ENCODE measurements at regions not wholly inside any gene's neighbourhood (a gene's known extent, or its start where the extent isn't known, plus 50 kb on each side); places are given as distances from the start of the nearest gene placed in this dataset.

DNA sequence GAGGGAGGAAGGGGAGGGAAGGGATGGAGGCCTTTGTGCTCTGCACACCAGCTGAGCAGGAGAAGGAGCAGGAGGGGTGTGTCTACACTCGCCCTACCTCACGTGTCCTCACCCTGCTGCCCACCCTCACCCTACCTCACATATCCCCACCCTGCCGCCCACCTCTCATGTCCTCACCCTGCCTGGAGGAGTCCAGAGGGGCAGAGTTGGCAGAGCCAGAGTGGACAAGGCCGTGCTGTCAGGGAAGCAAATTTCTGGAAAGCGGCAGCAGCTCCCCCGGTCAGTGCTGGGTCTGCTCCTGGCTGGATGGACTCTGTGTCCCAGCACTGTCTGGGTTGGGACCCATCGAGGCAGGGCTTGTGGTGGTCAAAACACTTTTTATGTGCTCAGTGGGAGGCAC lies 799.6 kb downstream of the BRD1 start:
- Histone ChIP-seq H3K4me1 (ENCODE audit: insufficient read depth, low read length) (no peaks in the 10 kb centered on the region), H3K27ac (ENCODE audit: low read length) (no peak overlapping the region), H3K36me3 (ENCODE audit: insufficient read depth, low read depth, low read length) (no peaks in the 10 kb centered on the region), H3K9me3 (ENCODE audit: insufficient read depth, low read depth, low read length) (no peaks in the 10 kb centered on the region), H3K9ac (ENCODE audit: low read depth, low read length) (no peak overlapping the region), H3K27me3 (ENCODE audit: insufficient read depth, low read length) (no peaks in the 10 kb centered on the region), H3K4me3 (ENCODE audit: low read length) (no peak overlapping the region)

DNA sequence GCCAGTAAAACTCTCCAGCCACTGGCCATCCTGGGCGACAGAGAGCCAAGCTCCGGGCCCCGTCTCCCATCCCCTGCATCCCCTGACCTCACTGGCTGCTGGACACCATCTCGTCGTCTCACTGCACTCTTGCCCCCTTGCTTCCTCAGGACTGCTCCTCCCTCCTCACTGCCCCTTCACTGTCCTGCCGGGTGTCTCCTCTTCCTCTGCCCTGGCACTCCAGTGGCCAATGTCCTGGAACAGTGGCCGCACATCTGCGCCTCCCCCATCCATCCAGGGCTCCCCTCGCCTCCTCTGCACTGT lies 800.4 kb downstream of the BRD1 start:
- Histone ChIP-seq H3K36me3 (ENCODE audit: insufficient read depth, low read depth, low read length) (no peaks in the 10 kb centered on the region), H3K4me1 (ENCODE audit: insufficient read depth, low read length) (no peaks in the 10 kb centered on the region), H3K27ac (ENCODE audit: low read length) (no peak overlapping the region), H3K4me3 (ENCODE audit: low read length) (no peak overlapping the region), H3K9me3 (ENCODE audit: insufficient read depth, low read depth, low read length) (no peaks in the 10 kb centered on the region), H3K9ac (ENCODE audit: low read depth, low read length) (no peak overlapping the region), H3K27me3 (ENCODE audit: insufficient read depth, low read length) (no peaks in the 10 kb centered on the region)

DNA sequence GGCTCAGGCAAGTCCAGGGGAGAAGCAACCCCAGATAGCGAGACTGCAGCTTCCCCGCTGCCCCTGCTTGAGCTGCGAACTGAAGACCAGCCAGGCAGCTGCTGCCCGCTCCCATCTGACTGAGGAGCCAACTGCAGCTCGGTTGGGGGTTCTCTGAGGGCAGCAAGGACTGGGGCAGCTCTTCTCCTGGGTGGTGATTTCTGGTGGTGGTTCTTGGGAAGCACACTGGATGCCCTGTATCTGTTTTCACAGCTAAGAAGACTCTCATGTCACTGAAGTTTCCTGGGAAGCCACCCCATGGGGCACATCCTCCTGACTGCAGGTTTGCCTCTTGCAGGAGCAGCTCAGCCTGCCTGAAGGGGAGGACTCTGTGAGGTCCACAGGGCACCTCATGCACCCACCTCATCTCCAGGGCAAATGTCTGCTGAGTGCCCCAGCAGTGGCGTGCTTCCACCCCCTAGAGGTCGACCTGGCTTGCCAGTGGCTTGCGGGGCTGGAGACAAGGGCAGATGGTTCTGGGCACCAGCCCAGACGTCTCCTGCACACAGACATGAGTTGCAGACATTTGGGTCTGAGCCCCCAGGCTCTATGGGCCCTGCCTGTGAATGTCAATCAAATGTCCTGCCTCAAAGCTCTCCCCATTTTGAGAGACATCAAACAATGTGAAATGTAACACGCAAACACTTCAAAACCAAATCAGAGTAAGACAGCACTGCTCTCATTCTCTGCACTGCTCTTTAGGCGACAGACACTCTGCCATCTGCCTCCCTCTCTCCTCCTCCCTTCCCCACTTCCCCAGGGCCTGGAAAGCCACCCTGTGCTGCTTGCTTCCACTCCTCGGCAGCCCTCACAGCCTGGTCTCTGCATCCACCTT lies 800.9 kb downstream of the BRD1 start:
- Histone ChIP-seq H3K9ac (ENCODE audit: low read depth, low read length) (no peak overlapping the region), H3K27me3 (ENCODE audit: insufficient read depth, low read length) (no peaks in the 10 kb centered on the region), H3K4me3 (ENCODE audit: low read length) (no peak overlapping the region), H3K36me3 (ENCODE audit: insufficient read depth, low read depth, low read length) (no peaks in the 10 kb centered on the region), H3K27ac (ENCODE audit: low read length) (no peak overlapping the region), H3K4me1 (ENCODE audit: insufficient read depth, low read length) (no peaks in the 10 kb centered on the region), H3K9me3 (ENCODE audit: insufficient read depth, low read depth, low read length) (no peaks in the 10 kb centered on the region)

DNA sequence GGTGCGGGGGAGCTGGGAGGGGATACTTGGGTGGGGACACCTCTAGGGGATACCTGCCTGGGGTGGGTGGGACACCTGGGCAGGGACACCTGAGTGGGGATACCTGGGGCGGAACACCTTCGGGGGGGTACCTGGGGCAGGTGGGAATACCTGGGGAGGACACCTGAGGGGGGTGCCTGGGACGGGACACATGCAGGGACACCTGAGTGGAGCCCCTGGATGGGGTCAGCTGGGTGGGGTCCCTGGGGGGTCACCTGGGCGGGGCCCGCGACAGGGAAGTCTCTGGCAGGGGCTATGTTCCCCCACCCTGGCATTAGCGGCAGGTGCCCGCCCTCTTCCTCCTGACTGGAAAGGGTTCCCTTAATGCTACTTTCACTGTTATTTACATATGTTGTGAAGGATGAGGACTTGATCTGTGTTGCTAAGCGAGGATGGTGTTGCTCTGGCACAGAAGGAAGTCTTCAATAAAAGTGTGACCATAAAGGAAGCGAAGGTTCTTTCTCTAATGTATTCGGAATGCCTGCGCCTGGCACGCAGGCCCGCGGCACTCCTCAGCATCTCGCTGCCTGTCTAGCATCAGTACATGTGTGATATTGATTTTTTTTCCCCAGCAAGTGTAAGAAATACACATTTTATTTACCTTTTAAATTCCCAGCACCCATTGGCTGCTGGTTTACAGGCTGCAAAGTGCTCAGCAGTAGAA lies 801.7 kb downstream of the BRD1 start:
- H3K9ac ChIP-seq (ENCODE audit: low read depth, low read length), result no peak overlapping the region
- no peaks in the 10 kb centered on the region for H3K36me3 ChIP-seq (ENCODE audit: insufficient read depth, low read depth, low read length)
- no peak overlapping the region for H3K4me3 ChIP-seq (ENCODE audit: low read length)
- H3K27ac ChIP-seq (ENCODE audit: low read length), result no peak overlapping the region
- H3K4me1 ChIP-seq (ENCODE audit: insufficient read depth, low read length), result no peaks in the 10 kb centered on the region
- H3K9me3 ChIP-seq (ENCODE audit: insufficient read depth, low read depth, low read length), result no peaks in the 10 kb centered on the region
- H3K27me3 ChIP-seq (ENCODE audit: insufficient read depth, low read length), result no peaks in the 10 kb centered on the region

DNA sequence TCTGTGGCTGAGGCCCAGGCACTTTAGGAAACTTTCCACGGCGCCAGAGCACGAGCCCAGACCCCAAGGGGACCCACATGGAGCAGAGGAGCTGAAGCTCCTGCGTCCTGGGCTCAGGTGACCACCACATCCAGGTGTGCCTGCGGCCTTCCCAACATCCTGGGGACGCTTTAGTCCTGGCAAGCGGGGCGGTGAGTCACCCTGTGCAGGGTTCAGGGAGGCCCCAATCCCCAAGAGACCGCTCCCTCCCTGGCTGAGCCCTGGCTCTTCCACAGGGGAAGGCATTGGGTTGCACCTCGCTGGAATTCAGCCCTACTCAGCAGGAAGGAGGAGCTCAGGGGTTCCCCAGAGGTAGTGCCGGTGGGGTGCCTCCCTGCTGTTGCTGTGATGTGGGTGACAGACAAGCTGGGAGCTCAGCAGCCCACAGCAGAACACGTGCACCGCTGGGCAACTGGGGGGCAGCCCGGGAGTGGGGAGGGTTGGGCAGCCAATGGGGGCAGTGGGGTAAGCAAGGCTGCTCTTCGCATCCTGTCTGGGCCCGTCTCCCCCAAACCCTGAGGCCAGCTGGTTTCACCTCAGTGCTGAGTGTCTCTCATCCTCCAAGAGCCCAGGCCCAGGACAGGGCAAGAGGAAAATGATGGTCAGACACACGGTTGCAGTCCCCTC lies 802.8 kb downstream of the BRD1 start:
- H3K4me1 ChIP-seq (ENCODE audit: insufficient read depth, low read length), result no peaks in the 10 kb centered on the region
- no peak overlapping the region for H3K27ac ChIP-seq (ENCODE audit: low read length)
- H3K36me3 ChIP-seq (ENCODE audit: insufficient read depth, low read depth, low read length), result no peaks in the 10 kb centered on the region
- no peak overlapping the region for H3K9ac ChIP-seq (ENCODE audit: low read depth, low read length)
- H3K4me3 ChIP-seq (ENCODE audit: low read length), result no peak overlapping the region
- H3K9me3 ChIP-seq (ENCODE audit: insufficient read depth, low read depth, low read length), result no peaks in the 10 kb centered on the region
- no peaks in the 10 kb centered on the region for H3K27me3 ChIP-seq (ENCODE audit: insufficient read depth, low read length)

DNA sequence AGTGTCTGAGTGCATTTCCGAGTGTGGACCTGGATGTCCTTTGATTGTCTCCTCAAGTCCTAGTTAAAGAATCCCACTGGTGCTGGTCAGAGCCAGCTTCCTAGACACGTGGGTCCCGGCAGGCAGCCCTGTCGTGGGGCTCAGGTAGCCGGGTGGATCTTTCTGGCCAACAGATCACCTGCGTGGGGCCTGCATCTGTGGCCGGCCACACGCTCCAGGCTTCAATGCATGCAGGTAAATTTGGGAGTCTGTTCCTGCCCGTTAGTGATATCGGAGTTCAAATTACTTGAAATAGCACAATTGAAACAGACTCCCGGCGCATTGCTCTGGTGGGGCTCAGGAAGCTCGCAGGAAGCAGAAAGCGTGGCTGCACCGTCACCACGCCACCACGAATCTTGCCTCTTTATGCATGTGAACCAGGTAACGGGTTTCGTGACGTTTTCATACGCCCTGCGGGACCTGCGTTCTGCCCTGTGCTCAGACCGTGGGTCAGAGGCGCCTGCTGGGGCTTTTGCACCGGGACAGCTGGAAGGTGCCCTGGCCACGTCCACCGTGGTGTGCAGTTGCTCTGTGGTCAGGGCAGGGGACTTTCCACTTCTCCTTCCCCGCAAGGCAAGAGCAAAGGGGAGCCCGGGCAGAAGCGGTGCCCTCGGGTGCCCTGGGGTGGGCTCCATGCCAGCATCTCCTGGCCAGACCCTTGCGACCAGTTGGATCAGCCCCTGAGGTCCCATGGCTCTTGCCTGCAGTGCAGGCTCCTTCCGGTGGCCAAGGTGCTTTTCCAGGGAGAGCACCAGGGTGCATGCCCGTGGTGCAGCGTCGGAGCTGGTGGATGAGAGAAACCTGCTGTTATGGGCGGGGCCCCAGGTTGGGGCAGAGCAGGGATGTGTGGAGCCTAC lies 803.5 kb downstream of the BRD1 start:
- no peaks in the 10 kb centered on the region for H3K27me3 ChIP-seq (ENCODE audit: insufficient read depth, low read length)
- no peaks in the 10 kb centered on the region for H3K36me3 ChIP-seq (ENCODE audit: insufficient read depth, low read depth, low read length)
- H3K9me3 ChIP-seq (ENCODE audit: insufficient read depth, low read depth, low read length), result no peaks in the 10 kb centered on the region
- H3K27ac ChIP-seq (ENCODE audit: low read length), result no peak overlapping the region
- H3K9ac ChIP-seq (ENCODE audit: low read depth, low read length), result no peak overlapping the region
- H3K4me3 ChIP-seq (ENCODE audit: low read length), result no peak overlapping the region
- no peaks in the 10 kb centered on the region for H3K4me1 ChIP-seq (ENCODE audit: insufficient read depth, low read length)

DNA sequence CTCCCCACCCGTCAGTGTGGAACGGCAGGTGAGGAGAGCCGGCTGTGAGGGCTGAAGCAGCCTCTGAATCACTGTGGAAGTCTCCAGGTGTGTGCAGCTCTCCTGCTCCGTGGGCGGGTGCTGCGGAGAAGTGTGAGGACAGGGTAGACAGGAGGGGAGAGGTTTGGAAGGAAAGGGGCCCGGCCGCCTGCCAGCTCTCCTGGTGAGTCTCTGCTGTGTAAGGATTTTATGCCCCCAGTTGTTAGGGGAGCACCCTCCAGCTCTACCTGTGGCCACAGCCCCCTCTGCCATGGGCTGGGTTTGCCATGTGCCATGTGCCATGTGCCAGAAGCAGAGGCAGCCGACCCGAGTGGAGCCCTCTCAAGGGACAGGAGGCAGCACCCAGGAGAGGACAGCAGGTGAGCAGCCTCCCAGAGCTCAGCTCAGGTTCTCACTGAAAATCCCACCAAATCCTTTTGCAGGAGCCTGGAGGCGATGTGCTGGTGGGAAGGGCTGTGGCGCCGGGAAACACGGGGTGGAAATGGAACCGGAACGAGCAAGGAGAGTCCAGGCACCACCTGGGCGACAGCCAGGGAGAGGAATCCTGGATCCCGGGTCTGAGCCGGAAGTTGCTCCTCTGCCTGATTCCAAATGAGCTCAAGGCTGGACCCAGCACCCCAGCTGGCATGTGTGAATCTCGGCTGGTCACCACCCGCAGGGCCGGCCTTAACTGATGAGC lies 804.4 kb downstream of the BRD1 start:
- Histone ChIP-seq H3K9me3 (ENCODE audit: insufficient read depth, low read depth, low read length) (no peaks in the 10 kb centered on the region), H3K36me3 (ENCODE audit: insufficient read depth, low read depth, low read length) (no peaks in the 10 kb centered on the region), H3K27me3 (ENCODE audit: insufficient read depth, low read length) (no peaks in the 10 kb centered on the region), H3K4me3 (ENCODE audit: low read length) (no peak overlapping the region), H3K27ac (ENCODE audit: low read length) (no peak overlapping the region), H3K9ac (ENCODE audit: low read depth, low read length) (no peak overlapping the region), H3K4me1 (ENCODE audit: insufficient read depth, low read length) (no peaks in the 10 kb centered on the region)

DNA sequence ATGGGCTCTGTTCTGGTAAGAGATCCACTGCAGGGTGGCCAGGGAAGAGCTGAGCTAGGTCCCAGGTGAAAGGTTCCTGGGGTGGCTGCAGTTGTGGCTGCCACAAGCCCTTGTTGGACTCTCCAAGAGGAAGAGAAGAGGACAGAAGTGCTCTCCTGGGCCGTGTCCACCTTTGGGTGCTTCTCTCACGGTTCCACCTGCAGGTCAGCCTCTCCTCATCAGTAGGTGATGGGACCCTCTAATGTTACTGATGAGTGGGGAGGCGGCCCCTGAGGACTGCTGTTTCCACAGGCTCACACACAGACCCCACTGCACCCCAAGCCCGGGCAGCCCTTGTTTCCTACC lies 804.9 kb downstream of the BRD1 start:
- Histone ChIP-seq H3K9ac (ENCODE audit: low read depth, low read length) (no peak overlapping the region), H3K27me3 (ENCODE audit: insufficient read depth, low read length) (no peaks in the 10 kb centered on the region), H3K27ac (ENCODE audit: low read length) (no peak overlapping the region), H3K36me3 (ENCODE audit: insufficient read depth, low read depth, low read length) (no peaks in the 10 kb centered on the region), H3K4me3 (ENCODE audit: low read length) (no peak overlapping the region), H3K4me1 (ENCODE audit: insufficient read depth, low read length) (no peaks in the 10 kb centered on the region), H3K9me3 (ENCODE audit: insufficient read depth, low read depth, low read length) (no peaks in the 10 kb centered on the region)

DNA sequence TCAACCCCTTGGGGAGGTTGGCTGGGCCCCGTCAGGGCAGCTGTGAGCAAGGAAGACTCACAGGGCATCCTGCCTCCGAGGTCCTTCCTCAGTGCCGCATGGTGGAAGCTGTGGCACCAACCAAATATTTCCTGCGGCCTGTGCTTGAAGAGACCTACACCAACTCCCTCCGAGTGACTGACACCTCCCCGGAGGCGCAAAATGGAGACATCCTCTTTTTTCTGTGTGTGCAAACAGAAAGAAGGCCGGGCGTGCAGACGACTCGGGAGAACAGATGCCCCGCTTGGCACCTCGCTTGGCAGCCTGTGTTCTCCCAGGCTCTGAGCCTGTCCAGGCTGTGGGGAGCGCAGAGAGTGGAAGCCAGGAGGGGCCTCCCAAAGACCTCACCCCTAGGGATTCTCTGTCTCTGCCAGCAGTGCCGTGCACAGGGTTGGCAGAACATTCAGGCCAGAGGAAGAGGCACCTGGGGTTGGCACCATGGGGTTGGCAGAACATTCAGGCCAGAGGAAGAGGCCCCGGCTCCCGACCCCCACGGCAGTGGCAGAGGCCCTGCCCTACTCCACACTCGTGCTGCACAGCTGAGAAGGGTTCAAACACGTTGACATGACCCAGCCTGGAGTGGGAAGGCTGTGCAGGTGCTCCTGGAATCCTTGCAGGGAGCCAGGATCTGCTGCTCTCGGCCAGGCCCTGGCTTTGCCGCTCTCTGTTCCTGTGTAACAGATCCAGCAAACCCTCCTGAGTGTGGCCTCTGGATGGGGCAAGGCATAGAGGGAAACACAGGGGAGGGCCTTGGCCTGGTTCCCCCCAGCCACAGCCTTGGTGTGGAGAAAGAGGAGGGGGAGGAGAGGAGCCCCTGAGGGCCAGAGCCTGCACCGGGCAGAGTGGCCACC lies 805.5 kb downstream of the BRD1 start:
- H3K4me1 ChIP-seq (ENCODE audit: insufficient read depth, low read length), result no peaks in the 10 kb centered on the region
- H3K9ac ChIP-seq (ENCODE audit: low read depth, low read length), result no peak overlapping the region
- H3K9me3 ChIP-seq (ENCODE audit: insufficient read depth, low read depth, low read length), result no peaks in the 10 kb centered on the region
- H3K27me3 ChIP-seq (ENCODE audit: insufficient read depth, low read length), result no peaks in the 10 kb centered on the region
- H3K27ac ChIP-seq (ENCODE audit: low read length), result no peak overlapping the region
- no peak overlapping the region for H3K4me3 ChIP-seq (ENCODE audit: low read length)
- H3K36me3 ChIP-seq (ENCODE audit: insufficient read depth, low read depth, low read length), result no peaks in the 10 kb centered on the region

DNA sequence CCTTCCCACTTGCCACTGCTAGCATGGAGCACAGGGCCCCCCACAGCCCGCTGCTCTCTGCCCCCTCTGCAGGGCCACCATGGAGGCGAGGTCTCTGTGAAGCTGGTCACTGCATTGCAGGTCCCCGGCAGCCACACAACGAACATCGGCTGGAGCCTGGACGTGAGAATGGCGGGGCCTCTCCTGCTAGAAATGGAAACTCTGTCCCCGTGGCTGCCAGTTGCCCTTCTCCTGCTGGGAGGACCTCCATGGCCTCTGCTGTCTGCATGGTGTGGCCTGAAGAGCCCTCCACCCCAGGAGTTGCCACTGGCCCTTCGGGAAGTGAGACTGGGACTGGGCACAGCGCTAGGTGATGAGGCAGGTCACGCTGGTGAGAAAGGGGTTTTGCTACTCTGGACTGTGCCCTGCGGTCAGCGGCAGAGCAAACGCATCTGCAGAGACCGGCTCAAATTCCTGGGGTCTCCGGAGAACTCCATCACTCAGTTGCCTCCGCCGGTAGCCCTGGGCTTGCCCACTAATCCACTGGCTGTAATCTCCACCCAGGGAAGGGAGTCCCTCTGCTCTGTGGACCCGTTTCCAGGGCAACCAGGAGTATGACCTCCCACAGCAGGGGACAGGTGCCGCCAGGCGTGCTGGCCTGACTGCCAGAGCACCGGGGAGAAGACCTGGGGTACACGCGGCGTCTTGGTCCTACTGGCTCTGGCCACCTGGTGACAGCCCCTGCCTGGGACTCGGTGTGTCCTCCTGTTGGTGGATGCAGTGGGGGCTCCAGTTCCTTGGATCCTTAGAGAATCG lies 806.3 kb downstream of the BRD1 start:
- Histone ChIP-seq H3K27me3 (ENCODE audit: insufficient read depth, low read length) (no peaks in the 10 kb centered on the region), H3K4me3 (ENCODE audit: low read length) (no peak overlapping the region), H3K4me1 (ENCODE audit: insufficient read depth, low read length) (no peaks in the 10 kb centered on the region), H3K9me3 (ENCODE audit: insufficient read depth, low read depth, low read length) (no peaks in the 10 kb centered on the region), H3K9ac (ENCODE audit: low read depth, low read length) (no peak overlapping the region), H3K36me3 (ENCODE audit: insufficient read depth, low read depth, low read length) (no peaks in the 10 kb centered on the region), H3K27ac (ENCODE audit: low read length) (no peak overlapping the region)

Measured in iPS-20b (cell line).